ENCODE measurements at regions not wholly inside any gene's neighbourhood (a gene's known extent, or its start where the extent isn't known, plus 50 kb on each side); places are given as distances from the start of the nearest gene placed in this dataset.
A peak's percentile ranks its signal among the peaks of the same experiment; 100 is the strongest.

DNA sequence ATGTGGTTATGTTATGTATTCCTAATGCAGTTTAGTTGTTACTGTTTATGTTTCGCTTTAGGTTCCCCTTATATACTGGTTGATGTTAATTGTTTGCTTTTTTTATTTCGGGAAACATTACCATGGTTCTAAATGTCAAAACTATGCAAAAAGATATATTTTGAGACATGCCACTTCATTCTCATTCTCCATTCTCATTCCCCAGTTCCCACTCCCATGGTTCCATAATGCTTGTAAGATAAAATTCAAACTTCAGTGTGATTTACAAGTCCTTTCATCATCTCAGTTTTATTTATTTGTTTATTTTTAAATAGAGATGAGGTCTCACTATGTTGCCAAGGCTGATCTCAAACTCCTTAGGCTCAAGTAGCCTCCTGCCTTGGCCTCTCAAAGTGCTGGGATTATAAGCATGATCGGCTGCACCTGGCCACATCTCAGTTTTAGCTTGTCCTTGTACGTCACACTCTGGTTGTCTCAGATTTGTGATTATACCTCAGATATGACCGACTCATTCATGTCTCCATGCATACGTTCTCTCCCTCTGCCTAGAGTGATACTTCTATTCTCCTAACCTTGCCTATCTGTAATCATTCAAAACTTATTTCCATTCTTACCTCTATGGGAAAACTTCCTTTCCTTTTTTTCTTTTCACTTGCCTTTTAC, 407.8 kb upstream of the RGS6 start:
- peak overlapping the region in 1 of 2 donors; percentile 5 for H3K27ac Mint-ChIP-seq

GRCh38 chr14:71525663-71526221, 406.5 kb upstream of the RGS6 start:
- no peak overlapping the region for H3K4me3 Mint-ChIP-seq
- H3K4me1 Mint-ChIP-seq: peaks cover 5 to 18% of the 10 kb centered on the region in 2 donors
- H3K9me3 Mint-ChIP-seq: no peaks in the 10 kb centered on the region
- H3K4me3 ChIP-seq (ENCODE audit: low read length): no peak overlapping the region
- no peaks in the 10 kb centered on the region for H3K27me3 ChIP-seq (ENCODE audit: control insufficient read depth, insufficient read depth, low read length)
- H3K27ac Mint-ChIP-seq: no peak overlapping the region
- H3K36me3 ChIP-seq (ENCODE audit: control insufficient read depth, insufficient read depth, low read length): no peaks in the 10 kb centered on the region
- H3K9me3 ChIP-seq (ENCODE audit: control insufficient read depth, insufficient read depth, low read length): no peaks in the 10 kb centered on the region
- TF ChIP-seq, protein P1, sequence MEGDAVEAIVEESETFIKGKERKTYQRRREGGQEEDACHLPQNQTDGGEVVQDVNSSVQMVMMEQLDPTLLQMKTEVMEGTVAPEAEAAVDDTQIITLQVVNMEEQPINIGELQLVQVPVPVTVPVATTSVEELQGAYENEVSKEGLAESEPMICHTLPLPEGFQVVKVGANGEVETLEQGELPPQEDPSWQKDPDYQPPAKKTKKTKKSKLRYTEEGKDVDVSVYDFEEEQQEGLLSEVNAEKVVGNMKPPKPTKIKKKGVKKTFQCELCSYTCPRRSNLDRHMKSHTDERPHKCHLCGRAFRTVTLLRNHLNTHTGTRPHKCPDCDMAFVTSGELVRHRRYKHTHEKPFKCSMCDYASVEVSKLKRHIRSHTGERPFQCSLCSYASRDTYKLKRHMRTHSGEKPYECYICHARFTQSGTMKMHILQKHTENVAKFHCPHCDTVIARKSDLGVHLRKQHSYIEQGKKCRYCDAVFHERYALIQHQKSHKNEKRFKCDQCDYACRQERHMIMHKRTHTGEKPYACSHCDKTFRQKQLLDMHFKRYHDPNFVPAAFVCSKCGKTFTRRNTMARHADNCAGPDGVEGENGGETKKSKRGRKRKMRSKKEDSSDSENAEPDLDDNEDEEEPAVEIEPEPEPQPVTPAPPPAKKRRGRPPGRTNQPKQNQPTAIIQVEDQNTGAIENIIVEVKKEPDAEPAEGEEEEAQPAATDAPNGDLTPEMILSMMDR (IDR thresholded peaks at IDR 0.05): no peak
- H3K27ac ChIP-seq (ENCODE audit: low read length): no peak overlapping the region
- ATAC-seq (no peak), DNase-seq (no peak)
- no peaks in the 10 kb centered on the region for H3K4me1 ChIP-seq (ENCODE audit: control insufficient read depth, insufficient read depth, low read length)
- no peaks in the 10 kb centered on the region for H3K27me3 Mint-ChIP-seq (ENCODE audit: low read depth in 2 of 2)
- intact Hi-C loops (cut with micrococcal nuclease): no loop called here
- 92% methylated on average over 4 of the region's 5 CpGs for WGBS (ENCODE audit: insufficient coverage)
- no peaks in the 10 kb centered on the region for H3K36me3 Mint-ChIP-seq

More for the DNA sequence above, 407.8 kb upstream of the RGS6 start:
- H3K4me1 ChIP-seq (ENCODE audit: control insufficient read depth, insufficient read depth, low read length): no peaks in the 10 kb centered on the region
- no peaks in the 10 kb centered on the region for H3K36me3 ChIP-seq (ENCODE audit: control insufficient read depth, insufficient read depth, low read length)
- TF ChIP-seq, protein P1 (IDR thresholded peaks at IDR 0.05): no peak
- Mint-ChIP-seq H3K4me1 (peaks cover 5 to 18% of the 10 kb centered on the region in 2 donors), H3K27me3 (ENCODE audit: low read depth in 2 of 2) (no peaks in the 10 kb centered on the region), H3K4me3 (no peak overlapping the region), H3K36me3 (no peaks in the 10 kb centered on the region), H3K9me3 (no peaks in the 10 kb centered on the region)
- no peak overlapping the region for H3K27ac ChIP-seq (ENCODE audit: low read length)
- DNase-seq: no peak
- WGBS (ENCODE audit: insufficient coverage): 87% methylated on average over 5 of the region's 6 CpGs
- intact Hi-C loops (cut with micrococcal nuclease): no loop called here
- no peak for ATAC-seq
- H3K27me3 ChIP-seq (ENCODE audit: control insufficient read depth, insufficient read depth, low read length): no peaks in the 10 kb centered on the region
- no peak overlapping the region for H3K4me3 ChIP-seq (ENCODE audit: low read length)
- no peaks in the 10 kb centered on the region for H3K9me3 ChIP-seq (ENCODE audit: control insufficient read depth, insufficient read depth, low read length)

DNA sequence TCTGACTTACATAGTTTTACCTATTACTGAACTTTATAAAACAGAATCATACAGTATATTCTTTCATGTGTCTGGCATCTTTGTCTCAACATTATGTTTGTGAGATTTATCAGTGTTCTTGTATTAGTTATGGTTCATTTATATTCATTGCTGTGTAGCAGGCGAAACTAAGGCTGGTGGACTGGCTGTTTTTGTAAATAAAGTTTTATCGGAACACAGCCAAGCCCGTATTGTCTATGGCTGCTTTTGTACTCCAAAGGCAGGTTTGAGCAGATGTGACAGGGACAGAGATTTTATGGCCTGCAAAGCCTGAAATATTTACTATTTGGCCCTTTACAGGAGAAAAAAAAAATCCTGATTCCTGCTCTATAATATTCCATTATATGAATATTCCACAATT, 405.8 kb upstream of the RGS6 start:
- Histone ChIP-seq H3K36me3 (ENCODE audit: control insufficient read depth, insufficient read depth, low read length) (no peaks in the 10 kb centered on the region), H3K9me3 (ENCODE audit: control insufficient read depth, insufficient read depth, low read length) (no peaks in the 10 kb centered on the region), H3K4me3 (ENCODE audit: low read length) (no peak overlapping the region), H3K27ac (ENCODE audit: low read length) (no peak overlapping the region), H3K4me1 (ENCODE audit: control insufficient read depth, insufficient read depth, low read length) (no peaks in the 10 kb centered on the region), H3K27me3 (ENCODE audit: control insufficient read depth, insufficient read depth, low read length) (no peaks in the 10 kb centered on the region)
- intact Hi-C loops (cut with micrococcal nuclease): no loop called here
- no peaks in the 10 kb centered on the region for H3K36me3 Mint-ChIP-seq
- H3K9me3 Mint-ChIP-seq: no peaks in the 10 kb centered on the region
- ATAC-seq: no peak
- TF ChIP-seq, protein P1 (IDR thresholded peaks at IDR 0.05): no peak
- peaks cover 5 to 18% of the 10 kb centered on the region in 2 donors for H3K4me1 Mint-ChIP-seq
- 97% methylated on average over 3 of the region's 3 CpGs for WGBS (ENCODE audit: insufficient coverage)
- H3K27ac Mint-ChIP-seq: no peak overlapping the region
- DNase-seq: no peak
- no peaks in the 10 kb centered on the region for H3K27me3 Mint-ChIP-seq (ENCODE audit: low read depth in 2 of 2)
- no peak overlapping the region for H3K4me3 Mint-ChIP-seq

- Histone ChIP-seq H3K27me3 (ENCODE audit: control insufficient read depth, insufficient read depth, low read length) (no peaks in the 10 kb centered on the region), H3K9me3 (ENCODE audit: control insufficient read depth, insufficient read depth, low read length) (no peaks in the 10 kb centered on the region), H3K27ac (ENCODE audit: low read length) (no peak overlapping the region), H3K36me3 (ENCODE audit: control insufficient read depth, insufficient read depth, low read length) (no peaks in the 10 kb centered on the region), H3K4me3 (ENCODE audit: low read length) (no peak overlapping the region), H3K4me1 (ENCODE audit: control insufficient read depth, insufficient read depth, low read length) (no peaks in the 10 kb centered on the region)
- DNase-seq (no peak), ATAC-seq (no peak)
- WGBS (ENCODE audit: insufficient coverage): 74% methylated on average over 7 of the region's 8 CpGs
- Mint-ChIP-seq H3K4me1 (peaks cover 5 to 13% of the 10 kb centered on the region in 2 donors), H3K27ac (no peak overlapping the region), H3K36me3 (no peaks in the 10 kb centered on the region), H3K4me3 (no peak overlapping the region), H3K9me3 (no peaks in the 10 kb centered on the region), H3K27me3 (ENCODE audit: low read depth in 2 of 2) (no peaks in the 10 kb centered on the region)
- TF ChIP-seq, protein P1 (IDR thresholded peaks at IDR 0.05): no peak
- intact Hi-C loops (cut with micrococcal nuclease): no loop called here
Observed at GRCh38 chr14:71527838-71528237, 404.4 kb upstream of the RGS6 start.
